ENCODE measurements at regions not wholly inside any gene's neighbourhood (a gene's known extent, or its start where the extent isn't known, plus 50 kb on each side); places are given as distances from the start of the nearest gene placed in this dataset.

DNA sequence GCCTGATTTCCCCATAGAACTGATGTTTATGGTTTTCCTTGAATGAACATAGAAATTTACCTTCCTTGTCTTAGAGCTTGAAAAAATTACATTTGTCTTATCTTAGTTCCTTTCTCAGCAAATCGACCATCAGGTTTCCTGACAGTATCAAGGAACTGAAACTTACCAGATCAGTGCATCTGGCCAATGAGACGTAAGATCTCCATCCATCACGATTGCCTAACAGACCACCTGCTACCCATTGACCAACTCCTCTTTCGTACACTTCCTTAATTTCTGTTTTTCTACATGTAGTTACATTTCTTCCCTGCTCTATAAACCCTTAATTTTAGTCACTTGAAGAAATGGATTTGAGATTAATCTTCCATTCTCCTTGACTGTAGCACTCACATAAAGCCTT lies 57.4 kb upstream of the TMPRSS15 start:
- Histone ChIP-seq H3K4me3 (ENCODE audit: low read length) (no peak overlapping the region), H2AFZ (ENCODE audit: low read length) (no peak overlapping the region), H4K20me1 (ENCODE audit: insufficient read depth, low read length) (no peaks in the 10 kb centered on the region), H3K27me3 (replicated peaks; ENCODE audit: insufficient read depth, low read length) (no peaks in the 10 kb centered on the region), H3K4me2 (ENCODE audit: low read depth, low read length) (no peak overlapping the region), H3K36me3 (replicated peaks; ENCODE audit: insufficient read depth, low read length) (no peaks in the 10 kb centered on the region), H3K4me1 (ENCODE audit: low read length) (peaks cover 5% of the 10 kb centered on the region; the same call in 1 of the 2 replicates), H3K79me2 (ENCODE audit: low read length) (no peaks in the 10 kb centered on the region), H3K27ac (ENCODE audit: low read length) (no peak overlapping the region), H3K9me3 (replicated peaks; ENCODE audit: insufficient read depth, low read length) (no peaks in the 10 kb centered on the region), H3F3A (ENCODE audit: insufficient read depth, low read length) (no peaks in the 10 kb centered on the region), H3K9me2 (replicated peaks; ENCODE audit: insufficient read depth, low read length) (no peaks in the 10 kb centered on the region), H3K9ac (ENCODE audit: low read length) (no peak overlapping the region)
- DNase-seq: no peak
- no peak for TF ChIP-seq EZH2 (optimal IDR thresholded peaks at IDR 0.05; ENCODE audit: low read depth, low read length)
- no peak for TF ChIP-seq CTCF (IDR thresholded peaks at IDR 0.05; ENCODE audit: low read length)
- no peak for TF ChIP-seq EZH2phosphoT487 (IDR thresholded peaks at IDR 0.05; ENCODE audit: low read length)

- Histone ChIP-seq H3F3A (ENCODE audit: insufficient read depth, low read length) (no peaks in the 10 kb centered on the region), H3K9ac (ENCODE audit: low read length) (no peak overlapping the region), H3K27ac (ENCODE audit: low read length) (no peak overlapping the region), H3K9me2 (replicated peaks; ENCODE audit: insufficient read depth, low read length) (no peaks in the 10 kb centered on the region), H3K9me3 (replicated peaks; ENCODE audit: insufficient read depth, low read length) (no peaks in the 10 kb centered on the region), H3K79me2 (ENCODE audit: low read length) (no peaks in the 10 kb centered on the region), H3K36me3 (replicated peaks; ENCODE audit: insufficient read depth, low read length) (no peaks in the 10 kb centered on the region), H4K20me1 (ENCODE audit: insufficient read depth, low read length) (no peaks in the 10 kb centered on the region), H2AFZ (ENCODE audit: low read length) (no peak overlapping the region), H3K27me3 (replicated peaks; ENCODE audit: insufficient read depth, low read length) (no peaks in the 10 kb centered on the region), H3K4me2 (ENCODE audit: low read depth, low read length) (no peak overlapping the region), H3K4me3 (ENCODE audit: low read length) (no peak overlapping the region), H3K4me1 (ENCODE audit: low read length) (peaks cover 5% of the 10 kb centered on the region; the same call in 1 of the 2 replicates)
- TF ChIP-seq EZH2 (optimal IDR thresholded peaks at IDR 0.05; ENCODE audit: low read depth, low read length) (no peak), EZH2phosphoT487 (IDR thresholded peaks at IDR 0.05; ENCODE audit: low read length) (no peak), CTCF (IDR thresholded peaks at IDR 0.05; ENCODE audit: low read length) (no peak)
- no peak for DNase-seq
Observed at GRCh38 chr21:18461743-18462142, 58.2 kb upstream of the TMPRSS15 start.

DNA sequence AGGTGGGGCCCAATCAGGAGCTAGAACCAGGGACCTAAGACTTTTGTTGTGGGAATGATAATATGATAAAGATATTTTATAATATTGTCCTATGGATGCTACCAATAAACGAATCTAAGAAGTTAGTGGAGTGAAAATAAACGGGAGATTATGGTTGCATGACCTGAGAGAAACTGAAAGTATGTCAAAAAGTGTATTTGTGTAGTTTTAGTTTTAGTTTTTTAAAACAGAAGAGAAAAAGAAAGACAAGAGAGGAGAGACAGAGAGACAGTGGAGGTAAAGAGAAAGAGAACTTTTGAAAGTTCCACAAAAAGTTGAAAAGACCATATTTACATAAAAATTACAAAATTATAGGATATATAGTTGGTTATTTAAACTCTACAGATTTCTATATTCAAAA lies 64.1 kb upstream of the TMPRSS15 start:
- peak; percentile 53 for DNase-seq
- H3K9ac ChIP-seq (ENCODE audit: low read length): peak overlapping the region; percentile 39
- peak overlapping the region; percentile 98 for H3K4me2 ChIP-seq (ENCODE audit: low read depth, low read length)
- no peaks in the 10 kb centered on the region for H3K9me2 ChIP-seq (replicated peaks; ENCODE audit: insufficient read depth, low read length)
- peaks cover 10% of the 10 kb centered on the region; the same call in 1 of the 2 replicates for H3K4me1 ChIP-seq (ENCODE audit: low read length)
- H3K27me3 ChIP-seq (replicated peaks; ENCODE audit: insufficient read depth, low read length): no peaks in the 10 kb centered on the region
- peak overlapping the region; percentile 70; the same call in 1 of the 2 replicates for H3K27ac ChIP-seq (ENCODE audit: low read length)
- peak overlapping the region; percentile 64 for H2AFZ ChIP-seq (ENCODE audit: low read length)
- no peaks in the 10 kb centered on the region for H3K36me3 ChIP-seq (replicated peaks; ENCODE audit: insufficient read depth, low read length)
- no peaks in the 10 kb centered on the region for H3K79me2 ChIP-seq (ENCODE audit: low read length)
- peaks cover 13% of the 10 kb centered on the region for H3F3A ChIP-seq (ENCODE audit: insufficient read depth, low read length)
- no peaks in the 10 kb centered on the region for H4K20me1 ChIP-seq (ENCODE audit: insufficient read depth, low read length)
- peak overlapping the region; percentile 47 for H3K4me3 ChIP-seq (ENCODE audit: low read length)
- TF ChIP-seq CTCF (IDR thresholded peaks at IDR 0.05; ENCODE audit: low read length) (no peak), EZH2phosphoT487 (IDR thresholded peaks at IDR 0.05; ENCODE audit: low read length) (no peak), EZH2 (optimal IDR thresholded peaks at IDR 0.05; ENCODE audit: low read depth, low read length) (no peak)
- no peaks in the 10 kb centered on the region for H3K9me3 ChIP-seq (replicated peaks; ENCODE audit: insufficient read depth, low read length)

Measured in MM.1S (cell line).